H9 (cell line): ENCODE measurements at regions not wholly inside any gene's neighbourhood (a gene's known extent, or its start where the extent isn't known, plus 50 kb on each side); places are given as distances from the start of the nearest gene placed in this dataset.

ENCODE experiments used
- DNase-seq: peaks from one replicate; pipeline ENCODE4 v3.0.0-alpha.2; 2017
- H2AFZ ChIP-seq: one replicate; pipeline ENCODE4 v1.6.1; 2013; ENCODE audit warnings: mild to moderate bottlenecking, low read length, control low read depth, moderate library complexity
- H2AK5ac ChIP-seq: 2 replicates; pipeline ENCODE4 v1.6.1; 2013; ENCODE audit warnings: low read length, control low read depth, mixed read lengths; ENCODE audit not compliant: insufficient read length
- H2BK120ac ChIP-seq: one replicate; pipeline ENCODE4 v1.6.1; 2013; ENCODE audit warnings: low read depth, mild to moderate bottlenecking, low read length, control low read depth, inconsistent platforms; ENCODE audit not compliant: poor library complexity, severe bottlenecking
- H2BK12ac ChIP-seq: 2 replicates; pipeline ENCODE4 v1.6.1; 2013; ENCODE audit warnings: low read length, control low read depth, mixed read lengths, low read depth; ENCODE audit not compliant: insufficient read length
- H2BK15ac ChIP-seq: 2 replicates; pipeline ENCODE4 v1.6.1; 2013; ENCODE audit warnings: low read depth, low read length, control low read depth
- H2BK20ac ChIP-seq: one replicate; pipeline ENCODE4 v1.6.1; 2013; ENCODE audit warnings: low read depth, mild to moderate bottlenecking, low read length, control low read depth, inconsistent platforms; ENCODE audit not compliant: poor library complexity, severe bottlenecking
- H2BK5ac ChIP-seq: 2 replicates; pipeline ENCODE4 v1.6.1; 2013; ENCODE audit warnings: low read length, control low read depth, mixed read lengths; ENCODE audit not compliant: insufficient read length
- H3K14ac ChIP-seq: 2 replicates; pipeline ENCODE4 v1.6.1; 2013; ENCODE audit warnings: low read length, control low read depth; ENCODE audit not compliant: insufficient read depth
- H3K18ac ChIP-seq: 2 replicates; pipeline ENCODE4 v1.6.1; 2013; ENCODE audit warnings: low read depth, mild to moderate bottlenecking, mixed read lengths, low read length, control low read depth; ENCODE audit not compliant: insufficient read length
- H3K23ac ChIP-seq: 2 replicates; pipeline ENCODE4 v1.6.1; 2013; ENCODE audit warnings: low read length, control low read depth, mixed read lengths, low read depth; ENCODE audit not compliant: insufficient read length
- H3K23me2 ChIP-seq: 2 replicates; pipeline ENCODE4 v1.6.1; 2013; ENCODE audit warnings: low read depth, mild to moderate bottlenecking, mixed read lengths, low read length, control low read depth; ENCODE audit not compliant: insufficient read length, poor library complexity, severe bottlenecking
- H3K27ac ChIP-seq: 2 replicates; pipeline ENCODE4 v1.5.1; 2013; ENCODE audit warnings: low read length, control low read depth, mixed read lengths, low read depth; ENCODE audit not compliant: insufficient read length
- H3K27me3 ChIP-seq: 2 replicates; pipeline ENCODE4 v1.6.1; 2013; ENCODE audit warnings: low read length, control low read depth, inconsistent platforms; ENCODE audit not compliant: insufficient read depth
- H3K4ac ChIP-seq: 2 replicates; pipeline ENCODE4 v1.6.1; 2013; ENCODE audit warnings: low read depth, mild to moderate bottlenecking, control low read depth, inconsistent platforms, low read length, moderate library complexity
- H3K4me1 ChIP-seq: 2 replicates; pipeline ENCODE4 v1.6.1; 2013; ENCODE audit warnings: low read length, control low read depth, inconsistent platforms; ENCODE audit not compliant: insufficient read depth
- H3K4me2 ChIP-seq: 2 replicates; pipeline ENCODE4 v1.6.1; 2013; ENCODE audit warnings: low read length, control low read depth, mixed read lengths; ENCODE audit not compliant: insufficient read length, insufficient read depth
- H3K56ac ChIP-seq: 2 replicates; pipeline ENCODE4 v1.6.1; 2013; ENCODE audit warnings: low read depth, mild to moderate bottlenecking, mixed read lengths, low read length, control low read depth; ENCODE audit not compliant: insufficient read length
- H3K79me1 ChIP-seq: 2 replicates; pipeline ENCODE4 v1.6.1; 2013; ENCODE audit warnings: low read depth, mild to moderate bottlenecking, moderate library complexity, low read length, control low read depth, inconsistent platforms; ENCODE audit not compliant: insufficient read depth, poor library complexity, severe bottlenecking
- H3K79me2 ChIP-seq: 2 replicates; pipeline ENCODE4 v1.6.1; 2013; ENCODE audit warnings: low read length, control low read depth, inconsistent platforms; ENCODE audit not compliant: insufficient read depth
- H3K9ac ChIP-seq: 2 replicates; pipeline ENCODE4 v1.6.1; 2013; ENCODE audit warnings: low read length, control low read depth, mixed read lengths; ENCODE audit not compliant: insufficient read length; ENCODE audit errors: extremely low read depth
- H3K9me3 ChIP-seq: one replicate; pipeline ENCODE4 v1.6.1; 2013; ENCODE audit warnings: low read depth, low read length, inconsistent platforms; ENCODE audit not compliant: control insufficient read depth
- H3T11ph ChIP-seq: one replicate; pipeline ENCODE4 v1.6.1; 2013; ENCODE audit warnings: mild to moderate bottlenecking, low read length, control low read depth, inconsistent platforms
- H4K20me1 ChIP-seq: one replicate; pipeline ENCODE4 v1.6.1; 2013; ENCODE audit not compliant: control insufficient read depth, insufficient read length, insufficient read depth
- H4K5ac ChIP-seq: 2 replicates; pipeline ENCODE4 v1.6.1; 2013; ENCODE audit warnings: low read depth, mild to moderate bottlenecking, mixed read lengths, low read length, control low read depth; ENCODE audit not compliant: insufficient read length
- H4K8ac ChIP-seq: replicated peaks from 2 replicates; pipeline ENCODE4 v1.6.1; 2013; ENCODE audit warnings: low read length, control low read depth, mixed read lengths, low read depth; ENCODE audit not compliant: insufficient read length
- H4K91ac ChIP-seq: 2 replicates; pipeline ENCODE4 v1.6.1; 2013; ENCODE audit warnings: low read depth, mild to moderate bottlenecking, moderate library complexity, mixed read lengths, low read length, control low read depth; ENCODE audit not compliant: insufficient read length
- H3K27ac Mint-ChIP-seq, 3 experiments: 2 replicates in 2 of 3; 3 replicates in 1 of 3; pipeline ENCODE4 v1.8.0; 2020 to 2021; ENCODE audit warnings: mixed read lengths in 3 of 3, mild to moderate bottlenecking in 1 of 3, moderate library complexity in 1 of 3
- H3K27me3 Mint-ChIP-seq: 2 replicates; pipeline ENCODE4 v1.8.0; 2021; ENCODE audit warnings: low read depth, mild to moderate bottlenecking, moderate library complexity, mixed read lengths
- H3K36me3 Mint-ChIP-seq, 3 experiments: 2 replicates in 2 of 3; 3 replicates in 1 of 3; pipeline ENCODE4 v1.8.0; 2020 to 2021; ENCODE audit warnings: low read depth in 3 of 3, mixed read lengths in 3 of 3; ENCODE audit not compliant: insufficient read depth in 1 of 3
- H3K4me1 Mint-ChIP-seq, 2 experiments: 2 replicates each; pipeline ENCODE4 v1.8.0; 2020; ENCODE audit warnings: mixed read lengths in 2 of 2
- H3K4me3 Mint-ChIP-seq, 2 experiments: 2 replicates in 1 of 2; 3 replicates in 1 of 2; pipeline ENCODE4 v1.8.0; 2020 to 2021; ENCODE audit warnings: mild to moderate bottlenecking in 2 of 2, mixed read lengths in 2 of 2, moderate library complexity in 1 of 2
- H3K9me3 Mint-ChIP-seq, 2 experiments: 2 replicates in 1 of 2; 3 replicates in 1 of 2; pipeline ENCODE4 v1.8.0; 2020; ENCODE audit warnings: mild to moderate bottlenecking in 2 of 2, mixed read lengths in 2 of 2, moderate library complexity in 1 of 2
- WGBS: extraction: QIAGEN DNeasy Blood & Tissue Kit; methylation state at CpG from one replicate; pipeline ENCODE4 v1.1.7; 2013; ENCODE audit warnings: missing lambda C conversion rate, low lambda C conversion rate, mixed read lengths; ENCODE audit not compliant: insufficient read length; ENCODE audit errors: extremely low coverage; 5-methylcytosine and 5-hydroxymethylcytosine counted together
- TF ChIP-seq, protein P1 (sequence below): fragments of 200-600 bp; sonication (generic); conservative IDR thresholded peaks from 3 replicates; pipeline ENCODE4 v1.8.0; 2021; ENCODE audit warnings: antibody characterized with exemption, mild to moderate bottlenecking

DNA sequence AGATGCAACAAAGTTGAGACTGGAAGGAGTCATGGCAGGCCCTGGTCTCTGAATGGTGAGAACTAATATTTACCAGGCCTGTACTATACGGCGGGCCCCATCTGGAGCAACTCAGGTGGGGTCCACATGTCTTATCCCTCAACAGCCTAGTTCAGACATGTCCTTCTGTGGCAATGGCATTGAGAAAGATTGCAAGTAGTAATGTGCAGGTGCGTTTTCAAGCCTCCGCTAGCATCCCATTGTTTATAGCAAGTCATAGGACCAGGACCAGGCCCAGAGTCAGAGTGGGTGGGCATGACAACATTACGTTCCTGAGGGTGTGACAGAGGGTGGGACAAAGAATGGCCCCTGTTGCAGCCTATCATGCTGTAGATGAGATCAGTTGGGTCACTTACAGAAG, 541.1 kb downstream of the EFNB2 start:
- Histone ChIP-seq H3T11ph (no peak overlapping the region), H3K4me2 (no peak overlapping the region), H3K56ac (no peak overlapping the region), H3K4me1 (no peaks in the 10 kb centered on the region; the same call in 1 of the 2 replicates), H2BK20ac (no peak overlapping the region), H3K79me2 (no peaks in the 10 kb centered on the region), H2AK5ac (no peak overlapping the region), H3K14ac (no peak overlapping the region), H2BK5ac (no peak overlapping the region), H3K79me1 (no peaks in the 10 kb centered on the region), H3K9ac (no peak overlapping the region), H4K20me1 (no peaks in the 10 kb centered on the region), H3K18ac (no peak overlapping the region), H3K27me3 (no peaks in the 10 kb centered on the region; the same call in 1 of the 2 replicates), H4K8ac (no peak overlapping the region), H4K91ac (no peak overlapping the region), H3K23me2 (no peaks in the 10 kb centered on the region), H2AFZ (no peak overlapping the region), H4K5ac (no peak overlapping the region), H3K27ac (no peak overlapping the region), H3K9me3 (no peaks in the 10 kb centered on the region), H2BK15ac (no peak overlapping the region), H2BK120ac (no peak overlapping the region), H3K4ac (no peak overlapping the region), H3K23ac (no peak overlapping the region), H2BK12ac (no peak overlapping the region)
- WGBS = no CpG with 5 or more reads among the region's 5 CpGs
- Mint-ChIP-seq H3K27ac (no peak overlapping the region), H3K4me3 (no peak overlapping the region), H3K36me3 (peaks cover 0 to 2% (median 0%) of the 10 kb centered on the region in 3 experiments; a peak in 2 of 7 replicates), H3K9me3 (no peaks in the 10 kb centered on the region), H3K27me3 (no peaks in the 10 kb centered on the region; the same call in 1 of the 2 replicates), H3K4me1 (no peaks in the 10 kb centered on the region)
- DNase-seq = no peak
- TF ChIP-seq, protein P1, sequence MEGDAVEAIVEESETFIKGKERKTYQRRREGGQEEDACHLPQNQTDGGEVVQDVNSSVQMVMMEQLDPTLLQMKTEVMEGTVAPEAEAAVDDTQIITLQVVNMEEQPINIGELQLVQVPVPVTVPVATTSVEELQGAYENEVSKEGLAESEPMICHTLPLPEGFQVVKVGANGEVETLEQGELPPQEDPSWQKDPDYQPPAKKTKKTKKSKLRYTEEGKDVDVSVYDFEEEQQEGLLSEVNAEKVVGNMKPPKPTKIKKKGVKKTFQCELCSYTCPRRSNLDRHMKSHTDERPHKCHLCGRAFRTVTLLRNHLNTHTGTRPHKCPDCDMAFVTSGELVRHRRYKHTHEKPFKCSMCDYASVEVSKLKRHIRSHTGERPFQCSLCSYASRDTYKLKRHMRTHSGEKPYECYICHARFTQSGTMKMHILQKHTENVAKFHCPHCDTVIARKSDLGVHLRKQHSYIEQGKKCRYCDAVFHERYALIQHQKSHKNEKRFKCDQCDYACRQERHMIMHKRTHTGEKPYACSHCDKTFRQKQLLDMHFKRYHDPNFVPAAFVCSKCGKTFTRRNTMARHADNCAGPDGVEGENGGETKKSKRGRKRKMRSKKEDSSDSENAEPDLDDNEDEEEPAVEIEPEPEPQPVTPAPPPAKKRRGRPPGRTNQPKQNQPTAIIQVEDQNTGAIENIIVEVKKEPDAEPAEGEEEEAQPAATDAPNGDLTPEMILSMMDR = no peak
